HCEC 1CT (cell line): ENCODE measurements at regions not wholly inside any gene's neighbourhood (a gene's known extent, or its start where the extent isn't known, plus 50 kb on each side); places are given as distances from the start of the nearest gene placed in this dataset.

Experiments
- DNase-seq: peaks from one replicate; pipeline ENCODE4 v3.0.0-alpha.2; 2017

DNA sequence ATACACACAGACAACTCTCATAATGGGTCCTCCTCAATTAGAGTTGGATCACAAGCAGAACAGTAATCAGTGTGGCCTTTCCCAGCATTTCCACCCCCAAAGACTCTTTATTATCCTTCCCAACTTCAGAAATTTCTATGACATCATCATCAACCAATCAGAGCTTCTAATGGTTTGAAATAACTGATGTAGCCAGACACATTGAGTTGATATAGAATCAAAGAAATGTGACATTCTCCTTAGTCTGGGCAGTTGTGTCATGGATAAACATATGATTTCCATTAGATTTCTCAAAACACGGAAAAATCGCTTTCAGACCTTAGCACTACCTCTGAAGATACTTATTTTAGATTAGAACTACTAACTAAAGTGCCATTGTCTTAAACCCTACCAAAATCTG lies 75.7 kb upstream of the NFIB start:
- no peak for DNase-seq

- DNase-seq = no peak
Observed at GRCh38 chr9:14389146-14389545, 75.2 kb upstream of the NFIB start.

DNA sequence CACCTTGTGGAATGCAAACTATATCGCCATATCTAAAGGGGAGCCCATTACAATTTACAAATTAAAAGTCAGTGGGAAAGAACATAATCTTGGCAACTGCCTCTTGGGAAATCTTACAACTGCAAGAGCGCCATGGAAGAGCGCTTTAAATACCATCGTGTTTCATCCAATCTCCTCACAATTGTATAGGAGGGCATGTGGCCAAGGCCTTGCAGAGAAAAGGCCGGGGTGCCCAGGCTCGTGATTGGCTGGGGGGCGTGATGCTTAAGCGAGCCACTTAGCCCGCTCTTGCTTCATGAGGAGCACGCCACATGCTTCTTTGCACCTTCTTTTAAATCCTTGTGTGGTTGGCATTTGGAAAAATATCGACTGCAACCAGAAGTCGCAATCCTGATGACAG lies 69.8 kb upstream of the NFIB start:
- no peak for DNase-seq

DNA sequence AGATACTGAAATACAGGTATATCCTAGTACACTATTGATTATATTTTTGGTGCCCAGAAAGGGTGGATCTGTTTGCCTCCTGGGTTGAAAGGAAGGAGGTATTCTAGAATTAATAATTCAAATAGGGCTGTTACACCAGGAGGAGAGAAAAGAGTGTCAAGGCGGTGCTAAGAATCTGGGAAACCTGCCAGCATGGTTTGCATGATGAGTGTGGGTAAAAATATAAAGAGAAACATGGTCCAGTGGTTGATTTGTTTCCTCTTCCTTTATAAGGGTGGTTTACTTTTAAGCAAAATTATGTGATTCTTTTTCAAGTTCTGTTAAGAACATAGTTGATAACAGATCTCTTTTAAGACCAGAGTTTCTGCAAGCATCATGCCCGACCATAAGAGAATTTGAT lies 69.4 kb upstream of the NFIB start:
- no peak for DNase-seq

GRCh38 chr9:14380061-14380836 lies 66.3 kb upstream of the NFIB start:
- DNase-seq = no peak

GRCh38 chr9:14379280-14379679 lies 65.3 kb upstream of the NFIB start:
- no peak for DNase-seq

GRCh38 chr9:14373706-14374105 lies 59.8 kb upstream of the NFIB start:
- DNase-seq = no peak

DNA sequence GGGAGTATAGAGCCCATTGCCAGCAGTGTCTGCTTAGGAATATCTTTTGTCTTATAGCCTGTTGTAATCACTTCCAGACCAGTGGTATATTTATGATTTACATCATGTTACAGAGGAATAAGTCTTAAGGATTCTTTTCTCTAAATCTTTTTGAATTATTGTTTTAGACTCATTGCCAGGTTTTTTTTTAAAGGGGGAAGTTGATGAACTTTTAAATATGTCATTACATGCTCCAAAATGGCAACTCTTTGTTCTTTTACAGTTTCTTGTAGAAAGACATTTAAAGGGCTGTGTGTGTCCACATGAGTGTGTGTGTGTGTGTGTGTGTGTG lies 59.4 kb upstream of the NFIB start:
- no peak for DNase-seq

DNA sequence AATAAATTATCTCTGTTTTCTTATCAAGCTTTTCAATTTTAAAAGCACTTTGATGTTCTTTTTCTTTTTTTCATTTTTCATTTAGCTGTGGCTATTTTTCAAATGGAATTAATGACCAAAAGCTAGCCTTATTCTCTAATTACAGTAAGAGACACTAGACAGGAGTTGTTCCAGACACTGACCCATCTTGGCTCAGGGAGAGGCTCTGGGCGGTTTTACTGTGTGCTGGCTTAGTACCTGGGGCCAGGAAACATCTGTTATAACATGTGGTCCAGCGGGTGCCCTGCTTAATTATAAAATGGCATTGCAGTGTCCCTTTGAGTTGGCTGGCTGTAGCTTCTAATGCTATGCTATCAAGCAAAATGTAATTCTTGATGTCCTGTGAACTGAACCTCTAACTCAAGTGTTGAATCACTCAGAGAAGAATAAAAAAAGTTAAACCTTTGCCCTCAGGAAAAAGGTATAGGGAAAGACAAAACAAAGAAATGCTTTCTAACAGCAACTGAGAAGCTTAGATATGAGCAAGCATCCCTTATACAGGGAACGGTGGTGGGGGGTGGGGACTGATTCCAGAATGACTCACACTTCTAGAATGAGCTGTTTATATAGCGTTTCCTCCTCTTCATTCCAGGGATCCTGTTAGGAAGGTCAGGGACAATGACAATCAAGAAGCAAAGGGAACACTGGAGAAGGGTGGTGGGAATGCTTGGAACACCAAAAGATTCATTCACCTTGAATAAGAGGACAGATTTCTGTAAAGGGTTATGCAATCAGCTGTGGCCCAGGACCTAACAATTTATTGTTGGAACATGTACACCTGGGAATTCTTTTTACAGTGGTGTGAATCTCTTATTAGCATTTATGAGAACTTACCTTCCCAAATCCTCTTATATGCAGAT lies 58.7 kb upstream of the NFIB start:
- DNase-seq = peak; percentile 43

- DNase-seq = no peak
Observed at GRCh38 chr9:14369011-14369410, 55.1 kb upstream of the NFIB start.

DNA sequence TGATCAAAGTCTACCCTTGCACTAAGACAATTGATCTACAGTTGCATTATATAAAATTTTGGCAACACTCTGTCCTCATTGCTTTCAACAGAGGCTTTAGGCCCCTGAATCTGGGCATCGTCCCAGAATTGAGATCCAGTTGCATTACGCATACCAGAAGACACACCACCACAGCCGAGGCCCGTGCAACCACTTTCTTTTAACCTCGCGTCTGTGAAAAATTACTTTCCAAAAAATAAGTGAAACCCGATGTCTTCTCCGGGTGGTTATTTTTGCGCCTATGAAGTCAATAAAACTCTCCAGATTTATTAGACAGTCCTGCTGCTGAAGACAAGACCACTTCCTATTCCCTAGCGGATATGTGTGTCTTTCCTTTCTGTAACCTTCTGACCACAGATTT lies 52.1 kb upstream of the NFIB start:
- peak; percentile 54 for DNase-seq

DNA sequence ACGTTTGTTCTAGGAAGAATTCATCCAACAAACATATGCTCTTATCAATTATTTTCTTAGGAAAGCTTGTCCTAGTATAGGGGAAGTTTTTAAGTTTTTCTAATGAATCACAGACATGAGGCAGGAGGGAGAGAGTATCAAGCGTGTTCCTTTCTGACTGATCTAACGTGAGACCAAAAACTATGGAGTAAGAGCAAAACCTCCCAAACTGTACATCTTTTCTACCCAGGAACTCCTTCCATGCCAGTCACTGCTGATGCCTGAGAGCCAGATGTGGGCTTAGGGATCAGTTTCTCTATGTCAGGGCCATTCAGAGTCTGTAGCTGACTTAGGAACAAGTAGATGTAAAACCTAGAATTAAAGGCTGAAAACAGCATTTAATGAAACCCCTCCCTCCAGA lies 51.7 kb upstream of the NFIB start:
- DNase-seq = no peak
